Rectal smooth muscle tissue (tissue), 1 donor: ENCODE measurements at regions not wholly inside any gene's neighbourhood (a gene's known extent, or its start where the extent isn't known, plus 50 kb on each side); places are given as distances from the start of the nearest gene placed in this dataset.

Experiments used
- H3K27ac ChIP-seq: one replicate; pipeline ENCODE4 v1.7.0; 2013; ENCODE audit warnings: low read depth, low read length, inconsistent platforms
- H3K27me3 ChIP-seq: one replicate; pipeline ENCODE4 v1.7.0; 2013; ENCODE audit warnings: low read length; ENCODE audit not compliant: control insufficient read depth, insufficient read depth
- H3K36me3 ChIP-seq: one replicate; pipeline ENCODE4 v1.7.0; 2013; ENCODE audit warnings: low read length; ENCODE audit not compliant: control insufficient read depth, insufficient read depth
- H3K4me1 ChIP-seq: one replicate; pipeline ENCODE4 v1.7.0; 2013; ENCODE audit warnings: low read length; ENCODE audit not compliant: control insufficient read depth, insufficient read depth
- H3K4me3 ChIP-seq: one replicate; pipeline ENCODE4 v1.7.0; 2013; ENCODE audit warnings: low read length
- H3K9ac ChIP-seq: one replicate; pipeline ENCODE4 v1.7.0; 2013; ENCODE audit warnings: low read length

GRCh38 chr1:60402816-60403215 lies 329.2 kb upstream of the C1orf87 start:
- H3K9ac ChIP-seq, result no peak overlapping the region
- no peaks in the 10 kb centered on the region for H3K36me3 ChIP-seq
- H3K27me3 ChIP-seq, result no peaks in the 10 kb centered on the region
- H3K4me3 ChIP-seq, result no peak overlapping the region
- H3K4me1 ChIP-seq, result no peaks in the 10 kb centered on the region
- H3K27ac ChIP-seq, result no peak overlapping the region

- H3K4me3 ChIP-seq, result no peak overlapping the region
Observed at GRCh38 chr1:60402216-60402615, 328.6 kb upstream of the C1orf87 start.

GRCh38 chr1:60394436-60394835 lies 320.9 kb upstream of the C1orf87 start:
- no peaks in the 10 kb centered on the region for H3K4me1 ChIP-seq
- no peaks in the 10 kb centered on the region for H3K27me3 ChIP-seq
- no peaks in the 10 kb centered on the region for H3K36me3 ChIP-seq
- no peak overlapping the region for H3K27ac ChIP-seq
- no peak overlapping the region for H3K4me3 ChIP-seq
- no peak overlapping the region for H3K9ac ChIP-seq

More at GRCh38 chr1:60402216-60402615, 328.6 kb upstream of the C1orf87 start:
- no peaks in the 10 kb centered on the region for H3K27me3 ChIP-seq
- no peak overlapping the region for H3K9ac ChIP-seq
- H3K36me3 ChIP-seq, result no peaks in the 10 kb centered on the region
- no peak overlapping the region for H3K27ac ChIP-seq
- no peaks in the 10 kb centered on the region for H3K4me1 ChIP-seq

- Histone ChIP-seq H3K27me3 (no peaks in the 10 kb centered on the region), H3K4me3 (no peak overlapping the region), H3K9ac (no peak overlapping the region), H3K4me1 (no peaks in the 10 kb centered on the region), H3K27ac (no peak overlapping the region), H3K36me3 (no peaks in the 10 kb centered on the region)
Observed at GRCh38 chr1:60390593-60391282, 317.2 kb upstream of the C1orf87 start.

- no peak overlapping the region for H3K4me3 ChIP-seq
- no peak overlapping the region for H3K27ac ChIP-seq
- H3K4me1 ChIP-seq, result no peaks in the 10 kb centered on the region
- H3K36me3 ChIP-seq, result no peaks in the 10 kb centered on the region
- no peaks in the 10 kb centered on the region for H3K27me3 ChIP-seq
- no peak overlapping the region for H3K9ac ChIP-seq
Observed at GRCh38 chr1:60388092-60388987, 314.8 kb upstream of the C1orf87 start.

- Histone ChIP-seq H3K36me3 (no peaks in the 10 kb centered on the region), H3K4me1 (no peaks in the 10 kb centered on the region), H3K4me3 (no peak overlapping the region), H3K27ac (no peak overlapping the region), H3K9ac (no peak overlapping the region), H3K27me3 (no peaks in the 10 kb centered on the region)
Observed at GRCh38 chr1:60387175-60387574, 313.6 kb upstream of the C1orf87 start.

- H3K4me1 ChIP-seq, result no peaks in the 10 kb centered on the region
- no peaks in the 10 kb centered on the region for H3K27me3 ChIP-seq
- H3K9ac ChIP-seq, result no peak overlapping the region
- no peaks in the 10 kb centered on the region for H3K36me3 ChIP-seq
- H3K4me3 ChIP-seq, result no peak overlapping the region
- no peak overlapping the region for H3K27ac ChIP-seq
Observed at GRCh38 chr1:60386249-60386648, 312.7 kb upstream of the C1orf87 start.

- no peaks in the 10 kb centered on the region for H3K36me3 ChIP-seq
- no peaks in the 10 kb centered on the region for H3K4me1 ChIP-seq
- H3K4me3 ChIP-seq, result no peak overlapping the region
- no peaks in the 10 kb centered on the region for H3K27me3 ChIP-seq
- H3K27ac ChIP-seq, result no peak overlapping the region
- no peak overlapping the region for H3K9ac ChIP-seq
Observed at GRCh38 chr1:60376196-60376595, 302.6 kb upstream of the C1orf87 start.

GRCh38 chr1:60374537-60374936 lies 301.0 kb upstream of the C1orf87 start:
- Histone ChIP-seq H3K36me3 (no peaks in the 10 kb centered on the region), H3K4me3 (no peak overlapping the region), H3K9ac (no peak overlapping the region), H3K27ac (no peak overlapping the region), H3K4me1 (no peaks in the 10 kb centered on the region), H3K27me3 (no peaks in the 10 kb centered on the region)

GRCh38 chr1:60367532-60367931 lies 294.0 kb upstream of the C1orf87 start:
- Histone ChIP-seq H3K4me3 (no peak overlapping the region), H3K36me3 (no peaks in the 10 kb centered on the region), H3K27ac (no peak overlapping the region), H3K27me3 (no peaks in the 10 kb centered on the region), H3K9ac (no peak overlapping the region), H3K4me1 (no peaks in the 10 kb centered on the region)

- Histone ChIP-seq H3K27me3 (no peaks in the 10 kb centered on the region), H3K4me3 (no peak overlapping the region), H3K27ac (no peak overlapping the region), H3K4me1 (no peaks in the 10 kb centered on the region), H3K36me3 (no peaks in the 10 kb centered on the region), H3K9ac (no peak overlapping the region)
Observed at GRCh38 chr1:60359431-60359830, 285.9 kb upstream of the C1orf87 start.

GRCh38 chr1:60350531-60350930 lies 277.0 kb upstream of the C1orf87 start:
- no peaks in the 10 kb centered on the region for H3K4me1 ChIP-seq
- H3K27ac ChIP-seq, result no peak overlapping the region
- H3K4me3 ChIP-seq, result no peak overlapping the region
- no peak overlapping the region for H3K9ac ChIP-seq
- H3K27me3 ChIP-seq, result no peaks in the 10 kb centered on the region
- no peaks in the 10 kb centered on the region for H3K36me3 ChIP-seq
